ENCODE measurements at regions not wholly inside any gene's neighbourhood (a gene's known extent, or its start where the extent isn't known, plus 50 kb on each side); places are given as distances from the start of the nearest gene placed in this dataset.

GRCh38 chr17:77001487-77001886 is 133.3 kb downstream of the MGAT5B start:
- Mint-ChIP-seq H3K27me3 (ENCODE audit: low read depth) (no peaks in the 10 kb centered on the region), H3K27ac (no peak overlapping the region), H3K4me3 (no peak overlapping the region), H3K9me3 (no peaks in the 10 kb centered on the region), H3K4me1 (peaks cover 29% of the 10 kb centered on the region), H3K36me3 (no peaks in the 10 kb centered on the region)
- ATAC-seq (no peak), DNase-seq (ENCODE audit: low spot score) (no peak)
- no peak for TF ChIP-seq NFE2L1 (CRISPR knock-in tag; IDR thresholded peaks at IDR 0.05)
- no peak for TF ChIP-seq ZBTB43 (CRISPR knock-in tag; IDR thresholded peaks at IDR 0.05)
- TF ChIP-seq SOX15 (CRISPR knock-in tag; IDR thresholded peaks at IDR 0.05): no peak
- no peak for TF ChIP-seq FOXP1 (CRISPR knock-in tag; IDR thresholded peaks at IDR 0.05; ENCODE audit: borderline replicate concordance)
- TF ChIP-seq GABPB1 (CRISPR knock-in tag; IDR thresholded peaks at IDR 0.05): no peak
- CTCF ChIA-PET: interaction anchor here (2.2 kb wide), 1 partner anchor 55 kb away, joined by 6 read pairs; no protein-coding TSS in a partner anchor
- POLR2A ChIA-PET: no interaction called here

GRCh38 chr17:77002103-77003045 is 134.2 kb downstream of the MGAT5B start:
- no peaks in the 10 kb centered on the region for H3K9me3 Mint-ChIP-seq
- H3K4me3 Mint-ChIP-seq: no peak overlapping the region
- no peak for DNase-seq (ENCODE audit: low spot score)
- ChIA-PET POLR2A (no interaction called here), CTCF (interaction anchor here (2.2 kb wide), 1 partner anchor 54 kb away, joined by 6 read pairs; no protein-coding TSS in a partner anchor)
- no peaks in the 10 kb centered on the region for H3K36me3 Mint-ChIP-seq
- peaks cover 24% of the 10 kb centered on the region for H3K4me1 Mint-ChIP-seq
- TF ChIP-seq ZNF423 (CRISPR knock-in tag; IDR thresholded peaks at IDR 0.05) (no peak), HMGXB4 (CRISPR knock-in tag; IDR thresholded peaks at IDR 0.05) (no peak), ETV6 (CRISPR knock-in tag; IDR thresholded peaks at IDR 0.05) (no peak), GABPB1 (CRISPR knock-in tag; IDR thresholded peaks at IDR 0.05) (peak; percentile 73), FOXP4 (CRISPR knock-in tag; IDR thresholded peaks at IDR 0.05) (no peak)
- no peaks in the 10 kb centered on the region for H3K27me3 Mint-ChIP-seq (ENCODE audit: low read depth)
- H3K27ac Mint-ChIP-seq: no peak overlapping the region
- ATAC-seq: peak; percentile 46

- no peak overlapping the region for H3K27ac Mint-ChIP-seq
- H3K4me1 Mint-ChIP-seq: peaks cover 14% of the 10 kb centered on the region
- no peaks in the 10 kb centered on the region for H3K36me3 Mint-ChIP-seq
- CTCF ChIA-PET: interaction anchor here (1.0 to 2.2 kb wide), 2 partner anchors 34 to 52 kb away, joined by 3 to 6 read pairs; no protein-coding TSS in a partner anchor
- POLR2A ChIA-PET: no interaction called here
- ATAC-seq (no peak), DNase-seq (ENCODE audit: low spot score) (no peak)
- H3K4me3 Mint-ChIP-seq: no peak overlapping the region
- no peaks in the 10 kb centered on the region for H3K9me3 Mint-ChIP-seq
- H3K27me3 Mint-ChIP-seq (ENCODE audit: low read depth): no peaks in the 10 kb centered on the region
- no peak for TF ChIP-seq CDX4 (CRISPR knock-in tag; IDR thresholded peaks at IDR 0.05; ENCODE audit: borderline replicate concordance)
- TF ChIP-seq SP1 (CRISPR knock-in tag; conservative IDR thresholded peaks at IDR 0.05): no peak
- TF ChIP-seq ZBTB43 (CRISPR knock-in tag; IDR thresholded peaks at IDR 0.05): no peak
- TF ChIP-seq E2F5 (CRISPR knock-in tag; IDR thresholded peaks at IDR 0.05): no peak
- TF ChIP-seq ZNF512 (CRISPR knock-in tag; IDR thresholded peaks at IDR 0.05; ENCODE audit: borderline replicate concordance): no peak
- TF ChIP-seq JAZF1 (CRISPR knock-in tag; IDR thresholded peaks at IDR 0.05): no peak
- no peak for TF ChIP-seq MAX (CRISPR knock-in tag; IDR thresholded peaks at IDR 0.05)
- no peak for TF ChIP-seq NFATC4 (CRISPR knock-in tag; IDR thresholded peaks at IDR 0.05)
- no peak for TF ChIP-seq ZNF219 (CRISPR knock-in tag; IDR thresholded peaks at IDR 0.05; ENCODE audit: borderline replicate concordance)
Observed at GRCh38 chr17:77003699-77004098, 135.5 kb downstream of the MGAT5B start.
